GM19099 (cell line): ENCODE measurements at regions not wholly inside any gene's neighbourhood (a gene's known extent, or its start where the extent isn't known, plus 50 kb on each side); places are given as distances from the start of the nearest gene placed in this dataset.

Experiments
- POLR2A ChIP-seq: IDR thresholded peaks from 3 replicates; pipeline ENCODE4 v1.6.1; 2011; ENCODE audit warnings: low read depth; ENCODE audit not compliant: insufficient read length; ENCODE audit errors: extremely low read depth

GRCh38 chr10:4748491-4749270, 77.3 kb upstream of the AKR1E2 start:
- TF ChIP-seq POLR2A, result no peak

- TF ChIP-seq POLR2A, result no peak
Observed at GRCh38 chr10:4742217-4742616, 83.8 kb upstream of the AKR1E2 start.

GRCh38 chr10:4740471-4740870, 85.5 kb upstream of the AKR1E2 start:
- TF ChIP-seq POLR2A, result no peak

- no peak for TF ChIP-seq POLR2A
Observed at GRCh38 chr10:4736608-4737007, 89.4 kb upstream of the AKR1E2 start.

- no peak for TF ChIP-seq POLR2A
Observed at GRCh38 chr10:4736183-4736582, 89.8 kb upstream of the AKR1E2 start.

- TF ChIP-seq POLR2A, result no peak
Observed at GRCh38 chr10:4733843-4734224, 92.2 kb upstream of the AKR1E2 start.

GRCh38 chr10:4733150-4733842, 92.7 kb upstream of the AKR1E2 start:
- TF ChIP-seq POLR2A, result no peak

GRCh38 chr10:4730998-4731397, 95.0 kb upstream of the AKR1E2 start:
- TF ChIP-seq POLR2A, result no peak

- no peak for TF ChIP-seq POLR2A
Observed at GRCh38 chr10:4725917-4726606, 99.9 kb upstream of the AKR1E2 start.

- no peak for TF ChIP-seq POLR2A
Observed at GRCh38 chr10:4723860-4724259, 102.1 kb upstream of the AKR1E2 start.

- TF ChIP-seq POLR2A, result no peak
Observed at GRCh38 chr10:4721999-4722753, 103.8 kb upstream of the AKR1E2 start.

GRCh38 chr10:4720463-4720862, 105.5 kb upstream of the AKR1E2 start:
- no peak for TF ChIP-seq POLR2A

GRCh38 chr10:4719671-4720070, 106.3 kb upstream of the AKR1E2 start:
- no peak for TF ChIP-seq POLR2A

GRCh38 chr10:4719036-4719435, 107.0 kb upstream of the AKR1E2 start:
- no peak for TF ChIP-seq POLR2A

- no peak for TF ChIP-seq POLR2A
Observed at GRCh38 chr10:4718544-4718943, 107.5 kb upstream of the AKR1E2 start.
